A673 (cell line): ENCODE measurements at regions not wholly inside any gene's neighbourhood (a gene's known extent, or its start where the extent isn't known, plus 50 kb on each side); places are given as distances from the start of the nearest gene placed in this dataset.

Source experiments
- BruUV-seq: library from RNA; stranded (reverse); fragments of 400-500 nt; replicated peaks from 2 replicates; lab custom pipeline; 2021; lab: Mats Ljungman, UMichigan
- CTCF ChIA-PET: fragments of 300-600 bp; sonication (Branson Sonifier 250); formaldehyde crosslinking; loops from one replicate; lab custom pipeline; 2022; ENCODE audit warnings: antibody characterized with exemption; lab: Charles Lee
- POLR2A ChIA-PET: fragments of 300-600 bp; sonication (Branson Sonifier 250); formaldehyde crosslinking; loops from one replicate; lab custom pipeline; 2022; ENCODE audit warnings: antibody characterized with exemption; ENCODE audit not compliant: low non-redundant PET; lab: Charles Lee
- DNase-seq: peaks from one replicate; pipeline ENCODE4 v3.0.0-alpha.2; 2015; ENCODE audit warnings: low spot score
- H3K27ac ChIP-seq: fragments of 200-600 bp; sonication (generic); 2 replicates; pipeline ENCODE4 v1.5.1; 2016; ENCODE audit warnings: mixed run types, low read depth, mild to moderate bottlenecking, mixed read lengths, antibody characterized with exemption, low read length; ENCODE audit not compliant: poor library complexity, severe bottlenecking
- H3K27me3 ChIP-seq: fragments of 200-600 bp; sonication (generic); replicated peaks from 2 replicates; pipeline ENCODE4 v1.6.1; 2017; ENCODE audit warnings: mixed run types, low read depth, mild to moderate bottlenecking, mixed read lengths, antibody characterized with exemption, low read length; ENCODE audit not compliant: insufficient read depth, poor library complexity
- H3K36me3 ChIP-seq: fragments of 200-600 bp; sonication (generic); 2 replicates; pipeline ENCODE4 v1.6.1; 2016; ENCODE audit warnings: mixed run types, mild to moderate bottlenecking, mixed read lengths, antibody characterized with exemption, low read length; ENCODE audit not compliant: insufficient read depth, poor library complexity, severe bottlenecking
- H3K4me1 ChIP-seq: fragments of 200-600 bp; sonication (generic); 2 replicates; pipeline ENCODE4 v1.6.1; 2017; ENCODE audit warnings: mixed run types, mild to moderate bottlenecking, mixed read lengths, antibody characterized with exemption, low read length; ENCODE audit not compliant: insufficient read depth, poor library complexity, severe bottlenecking
- H3K4me3 ChIP-seq: fragments of 200-600 bp; sonication (generic); 2 replicates; pipeline ENCODE4 v1.5.1; 2016; ENCODE audit warnings: low read depth, mixed run types, mild to moderate bottlenecking, mixed read lengths, low read length; ENCODE audit not compliant: poor library complexity, severe bottlenecking
- H3K9me3 ChIP-seq: fragments of 200-600 bp; sonication (generic); 2 replicates; pipeline ENCODE4 v1.6.1; 2016; ENCODE audit warnings: mixed run types, low read depth, mild to moderate bottlenecking, mixed read lengths, antibody characterized with exemption, low read length; ENCODE audit not compliant: poor library complexity, severe bottlenecking
- CTCF ChIP-seq: fragments of 300-800, 200-600 bp; sonication (generic); conservative IDR thresholded peaks from 2 replicates; pipeline ENCODE4 v1.5.1; 2017; ENCODE audit warnings: low read depth, mild to moderate bottlenecking, antibody characterized with exemption, low read length, moderate library complexity, mixed read lengths
- EZH2 ChIP-seq: fragments of 200-600 bp; sonication (generic); IDR thresholded peaks from 2 replicates; pipeline ENCODE4 v1.6.1; 2017; ENCODE audit warnings: borderline replicate concordance, low read depth, mild to moderate bottlenecking, mixed read lengths, antibody characterized with exemption, low read length; ENCODE audit not compliant: poor library complexity, severe bottlenecking
- intact Hi-C: fragments of 100-400 bp; cut with micrococcal nuclease; formaldehyde crosslinking; loops from one replicate; pipeline ENCODE4 v1.10.0; 2022; ENCODE audit not compliant: unreplicated experiment

- Histone ChIP-seq H3K36me3 (no peaks in the 10 kb centered on the region), H3K9me3 (no peaks in the 10 kb centered on the region), H3K27ac (no peak overlapping the region), H3K4me3 (no peak overlapping the region), H3K4me1 (peaks cover 12% of the 10 kb centered on the region), H3K27me3 (no peaks in the 10 kb centered on the region)
- intact Hi-C loops: no loop called here
- ChIA-PET POLR2A (no interaction called here), CTCF (no interaction called here)
- no peak for TF ChIP-seq CTCF
- no peak for TF ChIP-seq EZH2
- no TSS peak for BruUV-seq
- no peak for DNase-seq
These were observed 77.2 kb upstream of the CDC42BPA start for GRCh38 chr1:227395426-227396028.

DNA sequence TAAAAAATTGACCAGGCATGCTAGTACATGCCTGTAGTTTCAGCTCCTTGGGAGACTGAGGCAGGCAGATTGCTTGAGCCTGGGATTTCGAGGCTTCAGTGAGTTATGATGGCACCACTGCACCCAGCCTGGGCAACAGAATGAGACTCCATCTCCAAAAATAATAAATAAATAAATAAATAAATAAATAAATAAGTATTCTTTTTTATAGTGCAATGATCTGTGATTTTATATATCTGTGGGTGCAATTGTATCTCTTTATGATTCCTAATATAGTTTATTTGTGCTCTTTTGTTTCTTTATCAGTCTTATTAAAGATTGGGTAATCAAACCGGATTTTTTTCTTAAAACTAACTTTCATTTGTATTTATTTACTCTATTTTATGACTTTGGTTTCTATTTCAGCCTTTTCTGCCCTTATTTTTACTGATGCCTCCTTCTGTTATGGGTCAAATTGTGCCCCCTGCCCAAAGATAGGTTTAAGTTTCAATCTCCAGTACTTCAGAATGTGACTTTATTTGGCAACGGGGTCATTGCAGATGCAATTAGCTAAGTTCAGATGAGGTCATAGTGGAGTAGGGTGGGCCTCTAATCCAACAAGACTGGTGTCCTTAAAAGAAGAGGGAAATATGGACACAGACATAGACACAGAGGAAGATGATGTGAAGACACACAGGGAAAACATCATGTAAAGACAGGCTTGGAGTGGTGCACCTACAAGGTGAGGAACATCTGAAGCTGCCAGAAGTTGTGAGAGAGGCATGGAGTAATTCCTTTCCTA, 74.9 kb upstream of the CDC42BPA start:
- Histone ChIP-seq H3K27ac (no peak overlapping the region), H3K4me1 (peaks cover 12% of the 10 kb centered on the region), H3K9me3 (no peaks in the 10 kb centered on the region), H3K4me3 (no peak overlapping the region), H3K36me3 (no peaks in the 10 kb centered on the region), H3K27me3 (peaks cover 3% of the 10 kb centered on the region)
- DNase-seq: no peak
- ChIA-PET POLR2A (no interaction called here), CTCF (no interaction called here)
- no TSS peak for BruUV-seq
- TF ChIP-seq EZH2 (no peak), CTCF (no peak)
- intact Hi-C loops: no loop called here

DNA sequence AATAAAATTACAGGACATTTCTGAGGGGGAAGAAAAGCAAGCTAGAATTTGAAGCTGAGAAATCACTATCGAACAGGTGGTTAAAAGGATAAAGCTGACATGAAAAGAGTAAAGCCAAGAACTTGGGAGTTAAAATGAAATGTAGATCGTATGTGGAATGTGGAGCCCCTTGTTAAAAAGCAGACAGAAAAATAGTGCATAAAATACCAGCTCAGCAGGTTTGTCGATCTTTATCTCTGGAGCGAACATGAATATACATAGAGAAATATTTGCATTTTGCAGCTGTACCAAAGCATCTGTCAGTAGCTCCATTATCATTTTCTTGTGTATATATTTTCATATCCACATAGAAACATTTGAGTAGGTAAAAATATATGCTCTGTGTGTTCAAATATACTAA, 73.6 kb upstream of the CDC42BPA start:
- BruUV-seq: no TSS peak
- POLR2A ChIA-PET: no interaction called here
- DNase-seq: peak; percentile 33
- Histone ChIP-seq H3K27me3 (peaks cover 3% of the 10 kb centered on the region), H3K4me3 (no peak overlapping the region), H3K4me1 (peaks cover 12% of the 10 kb centered on the region), H3K9me3 (no peaks in the 10 kb centered on the region), H3K27ac (no peak overlapping the region), H3K36me3 (no peaks in the 10 kb centered on the region)
- TF ChIP-seq EZH2 (no peak), CTCF (no peak)
- intact Hi-C loops: no loop called here
- CTCF ChIA-PET: no interaction called here
